ENCODE measurements at regions not wholly inside any gene's neighbourhood (a gene's known extent, or its start where the extent isn't known, plus 50 kb on each side); places are given as distances from the start of the nearest gene placed in this dataset.

DNA sequence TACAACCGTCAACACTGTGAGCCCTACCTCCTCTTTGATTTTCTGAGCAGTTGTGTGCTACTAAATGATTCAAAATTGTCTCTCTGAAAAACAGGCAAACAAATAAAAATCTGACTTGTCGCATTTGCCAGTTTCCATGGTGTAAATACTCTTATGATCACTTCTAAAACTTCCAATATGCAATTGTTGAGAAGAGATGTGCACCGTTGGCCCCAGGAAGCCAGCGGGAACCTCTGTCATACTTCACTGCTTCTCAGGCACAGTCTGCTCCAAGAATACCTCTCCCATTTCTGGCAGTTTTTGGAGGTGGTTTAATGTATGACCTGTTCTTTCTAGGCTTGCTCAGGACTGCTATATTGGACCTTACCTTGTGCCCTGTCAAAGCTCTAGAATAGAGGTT lies 196.0 kb upstream of the NCAM2 start:
- Histone ChIP-seq H3K27ac (no peak overlapping the region), H3K4me1 (no peaks in the 10 kb centered on the region), H3K9me3 (no peaks in the 10 kb centered on the region), H3K36me3 (no peaks in the 10 kb centered on the region), H3K4me3 (no peak overlapping the region), H3K27me3 (no peaks in the 10 kb centered on the region)
- ATAC-seq (no peak), DNase-seq (no peak)
- TF ChIP-seq, protein P1, sequence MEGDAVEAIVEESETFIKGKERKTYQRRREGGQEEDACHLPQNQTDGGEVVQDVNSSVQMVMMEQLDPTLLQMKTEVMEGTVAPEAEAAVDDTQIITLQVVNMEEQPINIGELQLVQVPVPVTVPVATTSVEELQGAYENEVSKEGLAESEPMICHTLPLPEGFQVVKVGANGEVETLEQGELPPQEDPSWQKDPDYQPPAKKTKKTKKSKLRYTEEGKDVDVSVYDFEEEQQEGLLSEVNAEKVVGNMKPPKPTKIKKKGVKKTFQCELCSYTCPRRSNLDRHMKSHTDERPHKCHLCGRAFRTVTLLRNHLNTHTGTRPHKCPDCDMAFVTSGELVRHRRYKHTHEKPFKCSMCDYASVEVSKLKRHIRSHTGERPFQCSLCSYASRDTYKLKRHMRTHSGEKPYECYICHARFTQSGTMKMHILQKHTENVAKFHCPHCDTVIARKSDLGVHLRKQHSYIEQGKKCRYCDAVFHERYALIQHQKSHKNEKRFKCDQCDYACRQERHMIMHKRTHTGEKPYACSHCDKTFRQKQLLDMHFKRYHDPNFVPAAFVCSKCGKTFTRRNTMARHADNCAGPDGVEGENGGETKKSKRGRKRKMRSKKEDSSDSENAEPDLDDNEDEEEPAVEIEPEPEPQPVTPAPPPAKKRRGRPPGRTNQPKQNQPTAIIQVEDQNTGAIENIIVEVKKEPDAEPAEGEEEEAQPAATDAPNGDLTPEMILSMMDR (IDR thresholded peaks at IDR 0.05), result no peak
- intact Hi-C loops (cut with DNase I), result no loop called here

DNA sequence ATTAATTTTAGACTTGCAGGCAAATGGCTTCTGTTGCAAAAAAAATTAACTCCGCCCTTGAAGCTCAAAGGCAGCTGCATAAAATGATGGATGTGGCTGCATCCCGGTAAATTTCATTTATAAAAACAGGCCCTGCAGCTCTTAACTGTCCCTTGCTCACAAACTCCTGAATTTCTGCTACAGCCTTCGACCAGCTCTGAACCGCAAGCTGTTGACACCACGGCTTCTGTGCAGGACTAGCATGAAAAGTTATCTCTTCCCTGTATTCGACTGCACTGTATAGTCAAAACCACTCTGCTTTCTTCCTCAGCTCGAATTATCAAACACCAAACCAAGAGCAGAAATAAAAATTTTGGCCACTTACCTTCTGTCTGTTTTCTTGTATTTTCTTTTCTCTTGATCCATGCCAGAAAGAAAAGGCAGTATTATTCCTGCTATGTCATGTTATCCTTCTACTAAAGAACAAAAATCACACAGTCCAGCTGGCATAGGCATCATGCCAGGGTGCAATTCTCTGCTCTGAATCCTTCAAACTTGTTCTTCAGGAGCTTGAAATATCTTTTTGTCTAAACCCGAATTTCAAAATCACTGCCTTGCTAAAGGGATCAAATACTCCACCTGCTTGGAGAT lies 195.5 kb upstream of the NCAM2 start:
- Histone ChIP-seq H3K36me3 (no peaks in the 10 kb centered on the region), H3K4me1 (no peaks in the 10 kb centered on the region), H3K27me3 (no peaks in the 10 kb centered on the region), H3K27ac (no peak overlapping the region), H3K9me3 (no peaks in the 10 kb centered on the region), H3K4me3 (no peak overlapping the region)
- ATAC-seq (no peak), DNase-seq (no peak)
- TF ChIP-seq, protein P1 (IDR thresholded peaks at IDR 0.05), result no peak
- intact Hi-C loops (cut with DNase I), result no loop called here

DNA sequence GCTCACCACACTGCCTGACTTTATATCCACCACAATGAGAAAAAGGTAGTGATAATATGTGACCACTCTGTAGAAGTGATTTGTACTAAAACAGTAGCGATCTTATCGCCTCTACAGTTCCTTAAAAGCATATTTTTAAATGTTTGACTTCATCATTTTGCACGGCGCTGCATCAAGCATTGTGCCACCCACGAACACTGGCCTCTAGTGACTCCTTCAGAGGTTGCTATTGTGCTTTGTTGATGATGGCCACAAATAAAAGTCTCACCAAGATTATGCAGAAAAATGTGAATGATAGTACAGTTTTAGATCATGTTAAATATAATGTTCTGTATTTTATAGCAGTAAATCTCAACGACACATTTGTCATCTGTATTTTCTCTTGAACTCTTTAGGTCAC lies 186.5 kb upstream of the NCAM2 start:
- TF ChIP-seq, protein P1 (IDR thresholded peaks at IDR 0.05), result no peak
- no peaks in the 10 kb centered on the region for H3K36me3 ChIP-seq
- H3K4me1 ChIP-seq, result no peaks in the 10 kb centered on the region
- H3K27me3 ChIP-seq, result no peaks in the 10 kb centered on the region
- intact Hi-C loops (cut with DNase I), result no loop called here
- ATAC-seq (no peak), DNase-seq (no peak)
- H3K9me3 ChIP-seq, result no peaks in the 10 kb centered on the region
- no peak overlapping the region for H3K4me3 ChIP-seq
- H3K27ac ChIP-seq, result no peak overlapping the region

DNA sequence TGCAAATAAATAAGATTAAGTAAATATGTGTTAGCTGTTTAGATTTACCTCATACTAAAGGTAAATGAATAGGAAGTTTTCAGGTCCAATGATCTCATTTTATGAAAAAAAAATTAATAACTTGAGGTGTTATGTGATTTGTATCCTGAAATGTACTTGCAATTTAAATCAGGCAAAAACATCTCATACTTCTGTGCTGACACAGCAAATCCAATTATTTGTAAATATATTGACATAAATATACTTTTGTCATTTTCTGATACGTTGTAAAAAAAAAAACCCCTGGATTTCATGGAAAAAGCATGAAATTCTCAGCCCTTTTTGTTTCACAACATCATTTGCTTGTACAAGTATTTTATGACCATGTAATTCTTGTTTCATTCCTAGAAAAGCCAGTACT lies 184.1 kb upstream of the NCAM2 start:
- H3K27me3 ChIP-seq, result no peaks in the 10 kb centered on the region
- DNase-seq (no peak), ATAC-seq (no peak)
- TF ChIP-seq, protein P1 (IDR thresholded peaks at IDR 0.05), result no peak
- H3K36me3 ChIP-seq, result no peaks in the 10 kb centered on the region
- peaks cover 0 to 10% of the 10 kb centered on the region in 2 donors for H3K9me3 ChIP-seq
- no peaks in the 10 kb centered on the region for H3K4me1 ChIP-seq
- intact Hi-C loops (cut with DNase I), result no loop called here
- no peak overlapping the region for H3K4me3 ChIP-seq
- no peak overlapping the region for H3K27ac ChIP-seq

DNA sequence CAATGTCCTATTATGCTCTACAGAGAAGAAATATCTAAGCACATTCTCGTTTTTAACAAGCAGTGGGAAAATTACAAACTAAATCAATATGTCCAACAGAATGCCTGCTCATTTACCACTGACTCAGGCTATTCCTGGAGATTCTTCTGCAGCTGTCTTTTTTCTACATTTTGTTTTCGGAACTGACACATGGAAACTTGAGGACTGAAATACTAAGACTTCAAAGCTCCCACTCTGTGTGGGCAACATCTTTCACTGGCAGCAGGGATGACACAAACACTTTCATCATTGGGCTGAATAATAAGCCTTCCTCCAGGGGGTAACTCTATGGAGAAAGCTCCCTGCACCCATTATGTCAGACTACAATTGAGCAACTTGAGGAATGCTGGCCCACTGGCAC lies 175.5 kb upstream of the NCAM2 start:
- TF ChIP-seq, protein P1 (IDR thresholded peaks at IDR 0.05), result no peak
- DNase-seq, result no peak
- intact Hi-C loops (cut with DNase I), result no loop called here
- no peaks in the 10 kb centered on the region for H3K36me3 ChIP-seq
- H3K27ac ChIP-seq, result no peak overlapping the region
- peaks cover 0 to 13% of the 10 kb centered on the region in 2 donors for H3K9me3 ChIP-seq
- ATAC-seq, result no peak
- H3K4me3 ChIP-seq, result no peak overlapping the region
- no peaks in the 10 kb centered on the region for H3K27me3 ChIP-seq
- no peaks in the 10 kb centered on the region for H3K4me1 ChIP-seq

All from left lung (tissue), 4 donors.